ENCODE measurements at regions not wholly inside any gene's neighbourhood (a gene's known extent, or its start where the extent isn't known, plus 50 kb on each side); places are given as distances from the start of the nearest gene placed in this dataset.
A peak's percentile ranks its signal among the peaks of the same experiment; 100 is the strongest.
"Not testable (repeated sequence)": the region's sequence is repeated elsewhere in the genome, so short reads cannot be mapped to it uniquely, and the experiment has no call there.

- not testable (repeated sequence) for DNase-seq (ENCODE audit: low read depth in 3 of 3)
Measured at GRCh38 chr17:27365329-27365945, 71.5 kb downstream of the WSB1 start.

DNA sequence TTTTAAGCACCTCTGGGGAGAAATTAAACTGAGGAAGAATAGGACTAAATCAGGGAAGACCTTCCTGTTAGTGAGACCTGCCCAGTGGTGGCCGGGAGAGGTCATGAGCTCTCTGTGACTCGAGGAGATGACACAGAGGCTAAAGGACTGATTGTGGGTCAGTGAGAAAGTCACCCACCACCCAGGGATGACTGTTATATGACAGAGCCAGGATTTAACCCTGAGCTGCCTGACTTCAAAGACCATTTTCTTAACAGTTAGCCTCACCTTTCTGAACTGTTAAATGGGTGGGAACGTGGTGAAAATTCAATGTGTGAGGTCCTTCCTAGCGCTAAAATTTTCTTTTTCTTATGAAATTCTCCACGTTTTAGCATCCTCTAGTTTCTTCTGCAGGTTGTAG, 72.5 kb downstream of the WSB1 start:
- DNase-seq (ENCODE audit: low read depth in 3 of 3) = no peak

DNA sequence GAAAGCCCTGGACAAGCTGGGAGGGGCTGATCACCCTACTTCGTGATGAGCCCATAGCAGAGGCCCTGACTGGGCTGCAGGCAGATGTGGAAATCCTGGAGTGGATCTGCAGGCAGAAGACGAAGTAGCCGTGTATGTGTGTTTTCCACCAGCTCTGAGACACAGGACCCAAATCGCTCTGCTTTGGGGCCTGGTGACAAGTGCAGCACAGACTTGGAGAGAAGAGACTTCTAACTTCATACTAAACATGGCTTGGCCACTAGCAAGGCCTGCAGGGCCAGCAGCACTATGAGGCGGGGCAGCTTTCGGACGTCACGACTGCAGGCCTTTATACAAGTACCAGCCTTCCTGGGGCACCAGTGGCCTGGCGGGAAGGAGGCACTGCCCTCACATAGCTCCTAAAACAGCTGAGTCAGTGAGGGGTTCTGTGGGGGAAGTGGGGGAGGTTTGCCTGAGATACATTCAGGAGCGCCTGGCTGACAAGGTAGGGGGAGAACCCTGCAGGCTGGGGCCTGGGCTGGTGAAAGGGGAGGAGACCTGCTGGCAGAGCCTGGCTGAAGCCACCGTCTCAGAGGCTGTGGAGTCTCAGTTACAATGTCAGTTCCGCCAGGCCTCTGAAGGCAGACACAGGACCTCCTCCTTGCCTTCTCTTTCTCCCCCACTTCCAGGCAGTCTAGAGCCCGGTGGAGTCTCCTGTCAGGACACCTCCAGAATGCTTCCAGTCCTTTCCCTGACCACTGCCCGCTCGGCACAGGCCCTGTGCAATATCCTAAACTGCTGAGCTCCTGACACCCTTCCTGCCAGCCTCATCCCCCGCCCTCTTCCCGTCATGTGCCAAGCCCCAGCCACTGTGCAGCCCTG, 73.4 kb downstream of the WSB1 start:
- DNase-seq (ENCODE audit: low read depth in 3 of 3) = no peak

DNA sequence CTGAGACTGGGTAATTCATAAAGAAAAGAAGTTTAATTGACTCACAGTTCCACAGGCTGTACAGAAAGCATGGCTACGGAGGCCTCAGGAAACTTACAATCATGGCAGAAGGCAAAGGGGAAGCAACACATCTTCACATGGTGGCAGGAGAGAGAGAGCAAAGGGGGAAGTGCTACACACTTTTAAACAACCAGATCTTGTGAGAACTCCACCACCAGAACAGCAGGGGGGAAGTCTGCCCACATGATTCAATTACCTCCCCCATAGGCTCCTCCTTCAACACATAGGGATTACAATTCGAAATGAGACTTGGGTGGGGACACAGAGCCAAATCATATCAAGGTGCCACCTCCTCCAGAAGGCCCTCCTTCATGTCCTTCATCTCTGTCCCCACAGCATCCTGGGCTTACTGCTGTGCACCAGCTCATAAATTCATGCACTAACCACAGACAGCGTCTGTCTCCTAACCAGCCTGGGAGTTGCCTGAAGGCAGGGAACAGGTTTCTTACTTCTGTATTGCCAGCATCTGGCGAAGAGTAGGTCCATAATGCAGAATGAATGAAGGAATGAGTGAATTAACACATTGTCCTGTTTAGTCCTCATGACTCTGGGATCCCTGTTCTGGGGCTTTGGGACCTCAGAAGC, 74.4 kb downstream of the WSB1 start:
- no peak for DNase-seq (ENCODE audit: low read depth in 3 of 3)

- no peak for DNase-seq (ENCODE audit: low read depth in 3 of 3)
Measured at GRCh38 chr17:27368980-27369379, 75.1 kb downstream of the WSB1 start.

GRCh38 chr17:27370776-27371175, 76.9 kb downstream of the WSB1 start:
- no peak for DNase-seq (ENCODE audit: low read depth in 3 of 3)

- not testable (repeated sequence) for DNase-seq (ENCODE audit: low read depth in 3 of 3)
Measured at GRCh38 chr17:27373695-27374094, 79.8 kb downstream of the WSB1 start.

GRCh38 chr17:27376637-27377547, 79.4 kb upstream of the KSR1 start:
- DNase-seq (ENCODE audit: low read depth in 3 of 3) = no peak

- no peak for DNase-seq (ENCODE audit: low read depth in 3 of 3)
Measured at GRCh38 chr17:27378482-27379175, 77.6 kb upstream of the KSR1 start.

- DNase-seq (ENCODE audit: low read depth in 3 of 3) = no peak
Measured at GRCh38 chr17:27379888-27380533, 76.2 kb upstream of the KSR1 start.

DNA sequence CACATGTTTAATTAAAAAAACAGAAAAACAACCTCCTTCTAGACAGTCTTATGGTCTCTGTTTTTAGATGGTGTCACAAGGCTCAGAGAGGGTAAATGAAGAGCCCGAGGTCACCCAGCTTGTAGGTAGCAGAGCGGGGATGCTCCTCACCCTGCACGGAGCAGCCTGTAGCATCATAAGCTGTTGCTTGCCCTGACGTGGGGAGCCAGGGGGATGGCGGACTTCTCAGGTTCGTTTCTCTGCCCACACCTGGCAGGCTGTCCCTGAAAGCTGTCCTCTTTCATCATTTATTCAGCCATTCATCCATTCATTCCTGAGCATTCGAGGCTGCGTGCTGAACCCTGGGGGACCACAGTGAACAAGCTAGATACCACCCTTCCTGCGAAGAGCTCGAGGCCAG, 75.7 kb upstream of the KSR1 start:
- DNase-seq (ENCODE audit: low read depth in 3 of 3) = no peak

DNA sequence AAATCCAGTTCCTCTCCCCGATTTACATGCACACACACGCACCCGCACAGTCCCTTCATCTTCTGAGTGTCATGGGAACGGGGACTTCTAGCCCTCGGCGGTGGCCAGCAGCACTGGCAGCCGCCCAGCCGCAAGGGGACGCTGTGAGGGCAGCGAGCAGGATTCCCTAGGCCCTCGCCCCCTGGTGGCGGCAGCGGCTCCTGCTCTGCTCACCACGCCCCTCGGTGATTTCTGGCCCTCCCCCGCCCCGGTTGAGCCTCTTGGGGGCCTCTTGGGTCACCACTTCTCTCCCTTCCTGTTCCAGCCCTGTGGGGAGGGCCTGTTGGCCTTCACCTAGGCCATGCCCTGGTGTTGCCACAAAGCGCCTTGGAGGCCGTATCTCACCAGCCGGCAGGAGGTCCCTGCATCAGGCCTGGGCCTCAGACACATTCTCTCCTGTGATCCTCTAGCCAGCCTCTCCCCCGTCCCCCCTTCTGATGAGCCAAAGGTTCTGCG, 75.2 kb upstream of the KSR1 start:
- DNase-seq (ENCODE audit: low read depth in 3 of 3) = peak; percentile 65 to 90 (median 74)

- DNase-seq (ENCODE audit: low read depth in 3 of 3) = no peak
Measured at GRCh38 chr17:27382025-27382424, 74.2 kb upstream of the KSR1 start.

DNA sequence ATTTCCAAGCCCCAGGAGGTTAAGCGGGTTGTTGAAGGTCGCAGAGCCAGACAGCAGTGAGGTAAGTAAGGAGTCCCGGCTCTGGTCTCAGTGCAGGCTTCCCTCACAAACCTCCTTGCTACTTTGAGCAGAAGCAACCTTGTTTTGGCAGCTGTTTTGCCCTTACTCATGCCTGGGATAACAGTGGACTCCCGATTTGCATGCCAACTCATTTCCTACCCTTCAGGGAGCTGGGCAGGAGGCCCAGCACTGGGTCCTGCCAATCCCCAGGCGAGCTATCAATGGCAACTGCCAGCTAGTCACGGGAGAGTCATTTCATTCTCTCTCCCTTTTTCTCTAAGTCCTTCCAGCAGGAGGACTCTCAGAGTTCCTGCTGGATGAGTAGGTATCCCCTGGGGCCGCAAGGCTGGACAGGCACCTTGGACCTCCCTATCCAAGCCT, 72.0 kb upstream of the KSR1 start:
- DNase-seq (ENCODE audit: low read depth in 3 of 3) = no peak

DNA sequence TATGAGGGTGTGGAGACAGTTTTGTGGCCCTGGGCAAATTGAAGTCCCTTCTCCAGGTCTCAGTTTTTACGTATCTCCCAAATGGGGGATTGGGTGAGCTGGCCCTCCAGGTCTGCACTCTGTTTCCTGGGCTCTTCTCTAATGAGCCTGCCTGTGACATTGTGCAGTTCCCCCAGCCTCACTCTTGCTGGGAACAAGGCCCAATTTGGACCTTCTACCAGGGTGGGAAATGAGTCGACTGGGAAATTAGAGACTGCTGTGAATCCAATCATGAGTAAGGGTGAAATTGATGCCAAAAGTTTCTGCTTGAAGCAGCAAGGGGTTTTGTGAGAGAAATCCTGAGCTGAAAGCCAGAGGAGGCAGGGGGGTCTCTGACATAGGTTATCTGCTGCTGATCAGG, 71.5 kb upstream of the KSR1 start:
- no peak for DNase-seq (ENCODE audit: low read depth in 3 of 3)

- no peak for DNase-seq (ENCODE audit: low read depth in 3 of 3)
Measured at GRCh38 chr17:27385626-27386025, 70.6 kb upstream of the KSR1 start.

- no peak for DNase-seq (ENCODE audit: low read depth in 3 of 3)
Measured at GRCh38 chr17:27386206-27387075, 69.8 kb upstream of the KSR1 start.

DNA sequence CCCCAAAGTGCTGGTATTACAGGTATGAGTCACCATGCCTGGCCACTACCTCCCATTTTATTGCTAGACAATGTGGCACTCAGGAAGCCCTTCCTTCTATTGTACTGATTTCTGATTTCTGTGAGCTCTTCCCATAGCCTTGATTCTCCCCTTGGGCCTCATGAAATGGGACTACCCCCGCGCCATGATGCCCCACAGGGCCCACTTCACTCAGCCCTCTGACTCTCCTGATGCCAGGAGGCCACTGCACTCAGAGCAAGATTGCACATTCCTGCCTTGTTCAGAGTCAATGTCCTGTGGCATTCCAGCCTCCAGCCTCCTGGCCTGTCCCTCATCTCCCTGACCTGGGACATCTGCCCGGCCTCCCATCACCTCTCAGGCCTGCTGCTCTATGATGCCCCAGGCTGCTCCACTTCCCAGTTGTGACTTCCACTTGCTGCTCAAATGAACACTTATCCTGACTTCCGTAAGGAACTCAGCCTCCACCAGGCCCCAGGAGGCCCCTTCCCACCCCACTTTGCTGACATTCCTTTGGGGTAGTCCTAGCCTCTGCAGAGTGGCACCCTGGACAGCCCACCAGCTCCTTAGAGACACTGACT, 66.6 kb upstream of the KSR1 start:
- DNase-seq (ENCODE audit: low read depth in 3 of 3) = no peak

- no peak for DNase-seq (ENCODE audit: low read depth in 3 of 3)
Measured at GRCh38 chr17:27390540-27390939, 65.7 kb upstream of the KSR1 start.
